Gastrocnemius medialis (tissue), 4 donors: ENCODE measurements at regions not wholly inside any gene's neighbourhood (a gene's known extent, or its start where the extent isn't known, plus 50 kb on each side); places are given as distances from the start of the nearest gene placed in this dataset.

ENCODE experiments used
- ATAC-seq, 2 donors: fragments of 150-250 bp; one replicate each; pipeline ENCODE4 v1.9.1; 2016
- DNase-seq, 2 donors: peaks; one replicate each; pipeline ENCODE4 v3.0.0-alpha.2; 2019
- H3K27ac ChIP-seq, 4 donors: fragments of 200-600 bp; sonication (generic); 1 replicate in 1 of 4; 2 replicates in 3 of 4; pipeline ENCODE4 v1.5.1; 2016 to 2018; ENCODE audit warnings: mild to moderate bottlenecking in 2 of 4, moderate library complexity in 1 of 4
- H3K27me3 ChIP-seq, 3 donors: fragments of 200-600 bp; sonication (generic) in 2 of 3; 1 replicate in 1 of 3; 2 replicates in 2 of 3; pipeline versions ENCODE4 v1.5.1 to v1.6.0; 2016 to 2019; ENCODE audit warnings: mild to moderate bottlenecking in 1 of 3, moderate library complexity in 1 of 3
- H3K36me3 ChIP-seq, 2 donors: fragments of 200-600 bp; sonication (generic) in 1 of 2; one replicate each; pipeline ENCODE4 v1.5.1; 2017 to 2018
- H3K4me1 ChIP-seq, 2 donors: fragments of 200-600 bp; sonication (generic) in 1 of 2; one replicate each; pipeline ENCODE4 v1.5.1; 2016 to 2017; ENCODE audit warnings: mild to moderate bottlenecking in 2 of 2
- H3K4me3 ChIP-seq, 4 donors: fragments of 200-600 bp; sonication (generic) in 3 of 4; 1 replicate in 1 of 4; 2 replicates in 3 of 4; pipeline ENCODE4 v1.5.1; 2016 to 2019; ENCODE audit warnings: mild to moderate bottlenecking in 2 of 4
- H3K9me3 ChIP-seq, 3 donors: fragments of 200-600 bp; sonication (generic) in 2 of 3; 1 replicate in 1 of 3; 2 replicates in 2 of 3; pipeline ENCODE4 v1.5.1; 2016 to 2019
- POLR2A ChIP-seq, 2 donors: fragments of 450-650 bp; IDR thresholded peaks; one replicate each; pipeline ENCODE4 v1.6.1; 2017; ENCODE audit warnings: antibody characterized with exemption in 2 of 2, mild to moderate bottlenecking in 2 of 2, moderate library complexity in 2 of 2
- in situ Hi-C, 4 donors: fragments of 200-750 bp; cut with MboI; loops; one replicate each; pipeline versions ENCODE4 v1.15.0 to v1.8.0; 2017; ENCODE audit warnings: low sequenced_read_pairs in 4 of 4
- intact Hi-C: fragments of 100-400 bp; cut with DNase I; formaldehyde crosslinking; loops from one replicate; pipeline ENCODE4 v1.15.1; 2023; ENCODE audit warnings: low total_unique reads
- TF ChIP-seq, protein P1 (sequence below), 5 experiments: fragments of 450-650 bp in 3 of 5; fragments of 200-600 bp in 2 of 5; sonication (generic) in 2 of 5; IDR thresholded peaks in 4 of 5; conservative IDR thresholded peaks in 1 of 5; 1 replicate in 4 of 5; 2 replicates in 1 of 5; pipeline ENCODE4 v1.5.1; 2016 to 2019; ENCODE audit warnings: antibody characterized with exemption in 5 of 5, mild to moderate bottlenecking in 3 of 5, moderate library complexity in 3 of 5

DNA sequence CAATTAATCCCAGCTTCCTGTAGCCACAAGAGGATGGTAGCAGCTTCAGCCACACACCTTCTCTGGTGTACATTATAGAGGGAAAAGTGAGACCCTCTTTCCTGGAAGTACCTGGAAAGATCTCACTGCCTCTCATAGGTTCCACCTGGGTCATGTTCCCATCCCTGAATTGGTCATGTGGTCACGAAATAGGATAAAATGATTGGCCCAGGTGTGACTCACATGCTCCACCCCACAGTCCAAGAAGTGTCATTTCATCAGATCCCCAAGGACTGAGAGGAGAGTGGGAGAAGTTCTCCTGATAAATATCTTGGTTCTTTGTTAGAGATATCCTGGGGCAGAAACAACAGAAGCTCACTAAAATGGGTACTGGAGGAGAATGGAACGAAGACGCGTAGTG, 142.4 kb downstream of the QRSL1 start:
- Histone ChIP-seq H3K9me3 (no peaks in the 10 kb centered on the region), H3K4me1 (no peaks in the 10 kb centered on the region), H3K36me3 (no peaks in the 10 kb centered on the region), H3K27ac (no peak overlapping the region), H3K4me3 (no peak overlapping the region), H3K27me3 (no peaks in the 10 kb centered on the region)
- TF ChIP-seq POLR2A (IDR thresholded peaks at IDR 0.05), result no peak
- TF ChIP-seq, protein P1, sequence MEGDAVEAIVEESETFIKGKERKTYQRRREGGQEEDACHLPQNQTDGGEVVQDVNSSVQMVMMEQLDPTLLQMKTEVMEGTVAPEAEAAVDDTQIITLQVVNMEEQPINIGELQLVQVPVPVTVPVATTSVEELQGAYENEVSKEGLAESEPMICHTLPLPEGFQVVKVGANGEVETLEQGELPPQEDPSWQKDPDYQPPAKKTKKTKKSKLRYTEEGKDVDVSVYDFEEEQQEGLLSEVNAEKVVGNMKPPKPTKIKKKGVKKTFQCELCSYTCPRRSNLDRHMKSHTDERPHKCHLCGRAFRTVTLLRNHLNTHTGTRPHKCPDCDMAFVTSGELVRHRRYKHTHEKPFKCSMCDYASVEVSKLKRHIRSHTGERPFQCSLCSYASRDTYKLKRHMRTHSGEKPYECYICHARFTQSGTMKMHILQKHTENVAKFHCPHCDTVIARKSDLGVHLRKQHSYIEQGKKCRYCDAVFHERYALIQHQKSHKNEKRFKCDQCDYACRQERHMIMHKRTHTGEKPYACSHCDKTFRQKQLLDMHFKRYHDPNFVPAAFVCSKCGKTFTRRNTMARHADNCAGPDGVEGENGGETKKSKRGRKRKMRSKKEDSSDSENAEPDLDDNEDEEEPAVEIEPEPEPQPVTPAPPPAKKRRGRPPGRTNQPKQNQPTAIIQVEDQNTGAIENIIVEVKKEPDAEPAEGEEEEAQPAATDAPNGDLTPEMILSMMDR (IDR thresholded peaks at IDR 0.05 in 4 of 5, conservative IDR thresholded peaks at IDR 0.05 in 1 of 5), result no peak
- in situ Hi-C loops (no loop called here), intact Hi-C loops (no loop called here)
- ATAC-seq (no peak), DNase-seq (no peak)

DNA sequence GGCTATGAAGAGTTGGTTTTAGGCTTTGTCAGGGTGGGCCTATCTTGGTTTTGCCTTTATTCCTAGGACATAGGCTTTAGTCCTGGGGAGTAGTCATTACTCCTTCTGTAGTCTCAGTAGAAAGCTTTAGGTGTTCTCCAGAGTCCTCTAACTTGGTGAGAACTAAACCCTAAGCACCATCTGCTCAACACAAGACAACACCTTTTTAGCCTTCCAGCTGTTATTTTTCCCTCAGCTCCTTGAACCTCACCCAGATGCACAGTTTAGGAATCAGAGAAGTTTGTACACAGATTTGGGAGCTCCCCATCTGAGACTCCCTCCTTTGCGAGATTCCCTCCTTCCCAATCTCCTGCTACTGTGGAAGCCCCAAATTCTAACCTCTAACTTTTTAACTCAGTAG, 141.3 kb downstream of the QRSL1 start:
- in situ Hi-C loops (no loop called here), intact Hi-C loops (no loop called here)
- Histone ChIP-seq H3K4me3 (no peak overlapping the region), H3K36me3 (no peaks in the 10 kb centered on the region), H3K9me3 (no peaks in the 10 kb centered on the region), H3K27ac (no peak overlapping the region), H3K27me3 (no peaks in the 10 kb centered on the region), H3K4me1 (no peaks in the 10 kb centered on the region)
- DNase-seq (no peak), ATAC-seq (no peak)
- TF ChIP-seq, protein P1 (IDR thresholded peaks at IDR 0.05 in 4 of 5, conservative IDR thresholded peaks at IDR 0.05 in 1 of 5), result no peak
- no peak for TF ChIP-seq POLR2A (IDR thresholded peaks at IDR 0.05)

DNA sequence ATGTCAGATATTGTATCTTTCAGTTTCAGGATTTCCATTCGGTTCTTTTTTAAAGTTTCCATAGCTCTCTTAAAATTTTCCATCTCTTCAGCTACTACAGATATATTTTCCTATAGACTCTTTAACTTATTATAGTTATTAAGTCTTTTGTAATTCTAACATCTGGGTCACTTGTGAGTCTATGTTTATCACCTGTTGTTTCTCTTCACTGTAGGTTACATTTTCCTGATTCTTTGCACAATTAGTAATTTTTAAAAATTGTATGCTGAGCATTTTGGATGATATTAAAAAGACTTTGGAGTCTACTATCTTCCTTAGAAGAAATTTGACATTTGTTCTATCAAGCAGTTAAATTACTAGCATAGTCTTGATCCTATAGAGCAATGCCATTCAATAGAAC, 140.7 kb downstream of the QRSL1 start:
- intact Hi-C loops, result no loop called here
- in situ Hi-C loops, result no loop called here
- no peaks in the 10 kb centered on the region for H3K9me3 ChIP-seq
- no peaks in the 10 kb centered on the region for H3K4me1 ChIP-seq
- H3K4me3 ChIP-seq, result no peak overlapping the region
- DNase-seq, result no peak
- no peaks in the 10 kb centered on the region for H3K27me3 ChIP-seq
- H3K27ac ChIP-seq, result no peak overlapping the region
- H3K36me3 ChIP-seq, result no peaks in the 10 kb centered on the region
- TF ChIP-seq, protein P1 (IDR thresholded peaks at IDR 0.05 in 4 of 5, conservative IDR thresholded peaks at IDR 0.05 in 1 of 5), result no peak
- no peak for TF ChIP-seq POLR2A (IDR thresholded peaks at IDR 0.05)
- ATAC-seq, result no peak

DNA sequence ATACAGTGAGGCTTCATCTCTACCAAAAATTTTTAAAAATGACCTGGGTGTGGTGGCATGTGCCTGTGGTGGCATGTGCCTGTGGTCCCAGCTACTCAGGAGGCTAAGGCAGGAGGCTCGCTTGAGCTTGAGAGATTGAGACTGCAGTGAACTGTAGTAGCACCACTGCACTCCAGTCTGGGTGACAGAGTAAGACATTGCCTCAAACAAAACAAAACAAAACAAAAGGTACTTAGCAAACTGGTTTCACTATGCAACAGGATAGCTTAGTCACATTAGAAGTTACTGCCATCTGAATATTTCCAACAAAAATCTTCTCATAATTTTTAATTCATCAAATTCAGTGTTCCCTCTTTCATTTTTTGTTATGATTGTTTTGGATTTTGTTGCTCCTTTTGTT, 137.9 kb downstream of the QRSL1 start:
- DNase-seq, result no peak
- in situ Hi-C loops, result no loop called here
- intact Hi-C loops, result no loop called here
- TF ChIP-seq, protein P1 (IDR thresholded peaks at IDR 0.05 in 4 of 5, conservative IDR thresholded peaks at IDR 0.05 in 1 of 5), result no peak
- no peak for TF ChIP-seq POLR2A (IDR thresholded peaks at IDR 0.05)
- no peak overlapping the region for H3K4me3 ChIP-seq
- ATAC-seq, result no peak
- H3K4me1 ChIP-seq, result no peaks in the 10 kb centered on the region
- no peaks in the 10 kb centered on the region for H3K36me3 ChIP-seq
- no peaks in the 10 kb centered on the region for H3K9me3 ChIP-seq
- H3K27ac ChIP-seq, result no peak overlapping the region
- H3K27me3 ChIP-seq, result no peaks in the 10 kb centered on the region

DNA sequence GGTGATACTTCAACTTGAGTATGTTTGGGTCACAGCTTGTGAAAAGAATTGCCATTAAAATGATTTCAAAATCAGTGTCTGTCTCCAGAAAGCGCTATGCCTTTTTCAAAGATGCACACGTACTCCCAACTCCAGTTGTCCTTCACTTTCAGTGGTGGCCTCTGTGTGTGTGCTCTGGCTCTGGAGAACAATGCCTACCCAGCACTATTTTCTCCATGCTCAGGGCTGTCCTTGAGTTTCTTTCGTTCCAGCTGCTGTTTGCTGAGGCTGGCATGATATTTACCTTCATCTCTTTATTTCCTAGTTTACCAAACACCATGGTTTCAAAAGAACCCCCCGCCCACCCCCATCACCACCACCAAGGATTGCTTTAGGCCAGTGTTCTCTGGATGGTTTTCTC, 136.8 kb downstream of the QRSL1 start:
- TF ChIP-seq POLR2A (IDR thresholded peaks at IDR 0.05), result no peak
- TF ChIP-seq, protein P1 (IDR thresholded peaks at IDR 0.05 in 4 of 5, conservative IDR thresholded peaks at IDR 0.05 in 1 of 5), result no peak
- intact Hi-C loops, result no loop called here
- no peak for ATAC-seq

More for the DNA sequence above, 136.8 kb downstream of the QRSL1 start:
- H3K4me1 ChIP-seq, result no peaks in the 10 kb centered on the region
- no peaks in the 10 kb centered on the region for H3K36me3 ChIP-seq
- no peak overlapping the region for H3K27ac ChIP-seq
- no peaks in the 10 kb centered on the region for H3K27me3 ChIP-seq
- DNase-seq, result no peak
- H3K4me3 ChIP-seq, result no peak overlapping the region
- in situ Hi-C loops, result no loop called here
- H3K9me3 ChIP-seq, result no peaks in the 10 kb centered on the region
